ENCODE measurements at regions not wholly inside any gene's neighbourhood (a gene's known extent, or its start where the extent isn't known, plus 50 kb on each side); places are given as distances from the start of the nearest gene placed in this dataset.

GRCh38 chrX:83326539-83326938, 181.6 kb upstream of the POU3F4 start (continued):
- TF ChIP-seq CTCF (IDR thresholded peaks at IDR 0.05; ENCODE audit: low read depth, low read length, missing input control): no peak
- no peak for TF ChIP-seq FOXA1 (IDR thresholded peaks at IDR 0.05)
- TF ChIP-seq TAF1 (conservative IDR thresholded peaks at IDR 0.05): no peak
- no peak for TF ChIP-seq SP1 (IDR thresholded peaks at IDR 0.05)
- no peak for TF ChIP-seq HNF4A (conservative IDR thresholded peaks at IDR 0.05)
- TF ChIP-seq JUND (IDR thresholded peaks at IDR 0.05): no peak
- no peak for TF ChIP-seq NR2F2 (IDR thresholded peaks at IDR 0.05)
- TF ChIP-seq, protein P1, sequence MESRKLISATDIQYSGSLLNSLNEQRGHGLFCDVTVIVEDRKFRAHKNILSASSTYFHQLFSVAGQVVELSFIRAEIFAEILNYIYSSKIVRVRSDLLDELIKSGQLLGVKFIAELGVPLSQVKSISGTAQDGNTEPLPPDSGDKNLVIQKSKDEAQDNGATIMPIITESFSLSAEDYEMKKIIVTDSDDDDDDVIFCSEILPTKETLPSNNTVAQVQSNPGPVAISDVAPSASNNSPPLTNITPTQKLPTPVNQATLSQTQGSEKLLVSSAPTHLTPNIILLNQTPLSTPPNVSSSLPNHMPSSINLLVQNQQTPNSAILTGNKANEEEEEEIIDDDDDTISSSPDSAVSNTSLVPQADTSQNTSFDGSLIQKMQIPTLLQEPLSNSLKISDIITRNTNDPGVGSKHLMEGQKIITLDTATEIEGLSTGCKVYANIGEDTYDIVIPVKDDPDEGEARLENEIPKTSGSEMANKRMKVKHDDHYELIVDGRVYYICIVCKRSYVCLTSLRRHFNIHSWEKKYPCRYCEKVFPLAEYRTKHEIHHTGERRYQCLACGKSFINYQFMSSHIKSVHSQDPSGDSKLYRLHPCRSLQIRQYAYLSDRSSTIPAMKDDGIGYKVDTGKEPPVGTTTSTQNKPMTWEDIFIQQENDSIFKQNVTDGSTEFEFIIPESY (IDR thresholded peaks at IDR 0.05): no peak

DNA sequence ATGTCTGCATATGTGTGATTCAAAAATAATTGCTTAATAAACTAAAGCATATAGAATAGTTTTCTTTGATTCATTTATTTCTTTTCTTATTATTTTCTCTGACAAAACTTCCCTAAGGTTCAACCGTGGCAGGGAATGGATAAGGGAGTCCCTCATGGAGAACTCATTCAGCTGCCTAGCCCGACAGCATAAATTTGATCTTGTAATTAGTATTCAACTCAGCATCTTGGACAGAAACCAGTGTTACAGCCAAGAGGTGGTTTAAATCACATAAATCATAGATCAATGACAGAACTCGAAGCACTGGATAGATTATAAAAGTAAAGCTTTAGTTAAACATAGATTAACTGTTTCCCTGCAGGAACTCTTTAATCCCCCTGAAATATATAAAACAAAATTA, 174.3 kb upstream of the POU3F4 start:
- H3K36me3 ChIP-seq (ENCODE audit: control insufficient read depth in 4 of 4, insufficient read depth in 3 of 4, low read depth in 1 of 4, low read length in 3 of 4): no peaks in the 10 kb centered on the region
- no peak overlapping the region for H3K27ac ChIP-seq (ENCODE audit: low read depth in 1 of 2, low read length in 2 of 2)
- no peak overlapping the region for H3K9ac ChIP-seq (ENCODE audit: low read depth in 1 of 2, low read length in 2 of 2)
- 63% methylated on average over 3 of the region's 3 CpGs for WGBS
- H3K27me3 ChIP-seq (ENCODE audit: control insufficient read depth in 4 of 4, insufficient read depth in 4 of 4, low read length in 3 of 4): no peaks in the 10 kb centered on the region
- no peak for DNase-seq (ENCODE audit: low spot score)
- no peaks in the 10 kb centered on the region for H3K4me1 ChIP-seq (ENCODE audit: control insufficient read depth in 4 of 4, insufficient read depth in 4 of 4, low read length in 3 of 4)
- H3K4me3 ChIP-seq (ENCODE audit: low read depth in 1 of 3, low read length in 3 of 3): no peak overlapping the region
- no peaks in the 10 kb centered on the region for H3K9me3 ChIP-seq (ENCODE audit: control insufficient read depth in 4 of 4, low read length in 3 of 4)
- TF ChIP-seq, protein P1 (IDR thresholded peaks at IDR 0.05): no peak
- no peak for TF ChIP-seq YY1 (IDR thresholded peaks at IDR 0.05)
- TF ChIP-seq REST (IDR thresholded peaks at IDR 0.05): no peak
- no peak for TF ChIP-seq HNF4A (conservative IDR thresholded peaks at IDR 0.05)
- no peak for TF ChIP-seq FOXA2 (IDR thresholded peaks at IDR 0.05)
- TF ChIP-seq HNF4G (IDR thresholded peaks at IDR 0.05): no peak
- no peak for TF ChIP-seq TAF1 (conservative IDR thresholded peaks at IDR 0.05)
- no peak for TF ChIP-seq ATF3 (IDR thresholded peaks at IDR 0.05)
- TF ChIP-seq RXRA (IDR thresholded peaks at IDR 0.05): no peak
- TF ChIP-seq FOXA1 (IDR thresholded peaks at IDR 0.05): no peak
- TF ChIP-seq, protein P2, sequence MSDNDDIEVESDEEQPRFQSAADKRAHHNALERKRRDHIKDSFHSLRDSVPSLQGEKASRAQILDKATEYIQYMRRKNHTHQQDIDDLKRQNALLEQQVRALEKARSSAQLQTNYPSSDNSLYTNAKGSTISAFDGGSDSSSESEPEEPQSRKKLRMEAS (IDR thresholded peaks at IDR 0.05): no peak
- no peak for TF ChIP-seq NR2F2 (IDR thresholded peaks at IDR 0.05)
- no peak for TF ChIP-seq GABPA (IDR thresholded peaks at IDR 0.05 in 1 of 2, conservative IDR thresholded peaks at IDR 0.05 in 1 of 2)
- TF ChIP-seq RAD21 (IDR thresholded peaks at IDR 0.05): no peak
- TF ChIP-seq CTCF (IDR thresholded peaks at IDR 0.05; ENCODE audit: low read depth, low read length, missing input control): no peak
- no peak for TF ChIP-seq SP1 (IDR thresholded peaks at IDR 0.05)
- TF ChIP-seq JUND (IDR thresholded peaks at IDR 0.05): no peak
- no peak for TF ChIP-seq EGR1 (IDR thresholded peaks at IDR 0.05; ENCODE audit: low read depth in 2 of 2)

All from liver (tissue), 8 donors.